Activated naive CD8-positive, alpha-beta T cell treated with anti-CD3 and anti-CD28 coated beads for 36 hours (primary cell): ENCODE measurements at regions not wholly inside any gene's neighbourhood (a gene's known extent, or its start where the extent isn't known, plus 50 kb on each side); places are given as distances from the start of the nearest gene placed in this dataset.
"Not testable (repeated sequence)": the region's sequence is repeated elsewhere in the genome, so short reads cannot be mapped to it uniquely, and the experiment has no call there.

Experiments used
- DNase-seq: peaks from one replicate; pipeline ENCODE4 v3.0.0; 2021
- H3K27ac Mint-ChIP-seq: one replicate; pipeline ENCODE4 v1.8.0; 2022; ENCODE audit warnings: mild to moderate bottlenecking, moderate library complexity, mixed read lengths
- H3K27me3 Mint-ChIP-seq: one replicate; pipeline ENCODE4 v1.8.0; 2022; ENCODE audit warnings: mild to moderate bottlenecking, mixed read lengths
- H3K36me3 Mint-ChIP-seq: one replicate; pipeline ENCODE4 v1.8.0; 2021; ENCODE audit warnings: mild to moderate bottlenecking, mixed read lengths
- H3K4me1 Mint-ChIP-seq: one replicate; pipeline ENCODE4 v1.8.0; 2021; ENCODE audit warnings: mixed read lengths
- H3K4me3 Mint-ChIP-seq: one replicate; pipeline ENCODE4 v1.8.0; 2022; ENCODE audit warnings: mild to moderate bottlenecking, moderate library complexity, mixed read lengths
- H3K9me3 Mint-ChIP-seq: one replicate; pipeline ENCODE4 v1.8.0; 2022; ENCODE audit warnings: mixed read lengths

DNA sequence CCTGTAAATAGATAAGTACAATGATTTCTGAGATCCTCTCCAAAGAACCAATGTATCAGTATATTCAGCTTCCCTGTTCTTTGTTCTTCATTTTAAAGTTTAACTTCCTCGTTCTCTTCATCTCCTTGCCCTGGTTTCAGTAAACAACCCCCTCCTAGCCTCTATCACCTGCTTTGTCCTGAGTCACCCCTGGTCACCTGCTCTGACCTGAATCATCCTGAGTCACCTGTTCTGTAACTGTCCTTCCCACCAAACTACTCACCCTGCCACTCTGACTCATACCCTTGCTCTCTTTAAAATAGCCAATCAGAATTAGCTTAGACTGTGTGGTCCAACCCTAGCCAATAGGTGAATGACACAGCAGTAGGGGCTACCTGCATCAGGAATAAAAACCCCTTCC is 313.0 kb upstream of the LRRC3B start:
- DNase-seq, H3K9me3 Mint-ChIP-seq, H3K27ac Mint-ChIP-seq, H3K4me1 Mint-ChIP-seq, H3K4me3 Mint-ChIP-seq, H3K36me3 Mint-ChIP-seq, H3K27me3 Mint-ChIP-seq: not testable (repeated sequence)

DNA sequence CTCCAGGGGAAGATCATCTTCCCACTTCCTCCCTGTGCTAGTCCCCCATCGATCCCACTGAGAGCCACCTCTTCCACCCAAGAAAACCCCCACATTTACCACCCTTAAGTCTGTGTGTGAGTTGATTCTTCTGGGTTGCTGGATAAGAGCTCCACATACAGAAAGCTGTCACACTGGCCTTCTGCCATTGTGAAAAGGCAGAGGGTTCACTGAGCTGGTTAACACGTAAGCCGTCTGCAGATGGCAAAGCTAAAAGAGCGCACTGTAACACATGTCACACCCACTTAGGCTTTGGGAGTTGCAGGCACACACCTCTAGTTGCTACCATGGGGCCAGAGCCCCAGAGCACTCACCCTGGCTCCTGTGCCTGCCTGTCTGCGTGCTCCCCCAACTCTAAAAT is 309.8 kb upstream of the LRRC3B start:
- Mint-ChIP-seq H3K36me3 (no peaks in the 10 kb centered on the region), H3K27ac (no peak overlapping the region), H3K27me3 (no peaks in the 10 kb centered on the region), H3K4me1 (no peaks in the 10 kb centered on the region), H3K9me3 (peaks cover 11% of the 10 kb centered on the region), H3K4me3 (no peak overlapping the region)
- no peak for DNase-seq

GRCh38 chr3:26316472-26316871 is 306.1 kb upstream of the LRRC3B start:
- H3K27me3 Mint-ChIP-seq, result no peaks in the 10 kb centered on the region
- no peak overlapping the region for H3K4me3 Mint-ChIP-seq
- no peak overlapping the region for H3K27ac Mint-ChIP-seq
- DNase-seq, result no peak
- H3K36me3 Mint-ChIP-seq, result no peaks in the 10 kb centered on the region
- H3K4me1 Mint-ChIP-seq, result no peaks in the 10 kb centered on the region
- peaks cover 19% of the 10 kb centered on the region for H3K9me3 Mint-ChIP-seq

DNA sequence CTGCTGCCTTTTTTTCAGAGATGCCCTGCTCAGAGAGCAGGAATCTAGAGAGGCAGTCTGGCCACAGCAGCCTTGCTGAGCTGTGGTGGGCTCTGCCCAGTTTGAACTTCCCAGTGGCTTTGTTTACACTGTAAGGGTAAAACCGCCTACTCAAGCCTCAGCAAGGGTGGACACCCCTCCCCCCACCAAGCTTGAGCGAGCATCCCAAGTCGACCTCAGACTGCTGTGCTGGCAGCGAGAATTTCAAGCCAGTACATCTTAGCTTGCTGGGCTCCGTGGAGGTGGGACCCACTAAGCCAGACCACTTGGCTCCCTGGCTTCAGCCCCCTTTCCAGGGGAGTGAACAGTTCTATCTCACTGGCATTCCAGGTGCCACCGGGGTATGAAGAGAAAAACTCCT is 298.8 kb upstream of the LRRC3B start:
- peaks cover 17% of the 10 kb centered on the region for H3K9me3 Mint-ChIP-seq
- H3K27me3 Mint-ChIP-seq, H3K36me3 Mint-ChIP-seq, DNase-seq, H3K27ac Mint-ChIP-seq, H3K4me3 Mint-ChIP-seq, H3K4me1 Mint-ChIP-seq: not testable (repeated sequence)

- no peaks in the 10 kb centered on the region for H3K4me1 Mint-ChIP-seq
These were observed 282.6 kb upstream of the LRRC3B start for GRCh38 chr3:26340001-26340400.

GRCh38 chr3:26343647-26344046 is 278.9 kb upstream of the LRRC3B start:
- Mint-ChIP-seq H3K4me1 (no peaks in the 10 kb centered on the region), H3K4me3 (no peak overlapping the region), H3K27ac (no peak overlapping the region), H3K27me3 (no peaks in the 10 kb centered on the region), H3K9me3 (peaks cover 9% of the 10 kb centered on the region), H3K36me3 (no peaks in the 10 kb centered on the region)
- no peak for DNase-seq

More at GRCh38 chr3:26340001-26340400, 282.6 kb upstream of the LRRC3B start:
- Mint-ChIP-seq H3K27ac (no peak overlapping the region), H3K4me3 (no peak overlapping the region), H3K36me3 (no peaks in the 10 kb centered on the region), H3K9me3 (peaks cover 5% of the 10 kb centered on the region), H3K27me3 (no peaks in the 10 kb centered on the region)
- no peak for DNase-seq

GRCh38 chr3:26345613-26346012 is 277.0 kb upstream of the LRRC3B start:
- H3K4me1 Mint-ChIP-seq, result no peaks in the 10 kb centered on the region
- no peaks in the 10 kb centered on the region for H3K27me3 Mint-ChIP-seq
- H3K9me3 Mint-ChIP-seq, result peaks cover 10% of the 10 kb centered on the region
- H3K27ac Mint-ChIP-seq, result no peak overlapping the region
- H3K4me3 Mint-ChIP-seq, result no peak overlapping the region
- no peaks in the 10 kb centered on the region for H3K36me3 Mint-ChIP-seq
- DNase-seq, result no peak

DNA sequence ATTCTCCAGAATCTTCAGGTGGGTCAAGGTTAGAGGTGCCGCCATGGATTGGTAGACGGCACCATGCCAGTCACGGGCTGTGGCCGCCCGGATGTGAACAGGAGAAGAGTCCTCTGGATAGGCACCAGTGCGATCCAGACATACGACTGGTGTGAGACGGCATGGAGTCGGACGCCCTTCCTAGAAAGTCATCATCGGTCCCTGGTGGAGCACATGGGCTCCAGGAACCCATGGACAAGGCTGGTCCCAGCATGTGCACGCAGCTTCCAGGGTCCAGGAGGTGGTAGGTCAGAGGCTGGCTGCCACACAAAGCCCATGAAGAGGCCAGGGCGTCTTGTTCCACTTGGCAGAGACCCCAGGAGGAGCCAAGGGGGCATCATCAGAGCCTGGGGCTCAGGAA is 276.1 kb upstream of the LRRC3B start:
- Mint-ChIP-seq H3K9me3 (peaks cover 14% of the 10 kb centered on the region), H3K36me3 (no peaks in the 10 kb centered on the region), H3K4me3 (no peak overlapping the region), H3K4me1 (no peaks in the 10 kb centered on the region), H3K27me3 (no peaks in the 10 kb centered on the region), H3K27ac (no peak overlapping the region)
- no peak for DNase-seq

DNA sequence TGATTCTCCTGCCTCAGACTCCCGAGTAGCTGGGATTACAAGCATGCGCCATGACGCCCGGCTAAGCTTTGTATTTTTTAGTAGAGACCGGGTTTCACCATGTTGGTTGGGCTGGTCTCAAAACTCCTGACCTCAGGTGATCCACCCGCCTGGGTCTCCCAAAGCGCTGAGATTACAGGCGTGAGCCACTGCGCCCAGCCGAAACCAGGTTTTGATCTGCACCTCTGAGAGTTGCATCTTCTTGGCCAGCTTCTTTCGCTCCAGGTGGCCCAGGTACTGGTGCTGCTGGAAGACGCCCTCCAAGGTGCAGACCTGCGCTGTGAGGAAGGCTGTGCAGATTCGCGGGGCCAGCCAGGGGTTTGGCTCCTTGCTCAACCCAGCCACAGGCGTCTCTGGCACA is 275.4 kb upstream of the LRRC3B start:
- no peaks in the 10 kb centered on the region for H3K4me1 Mint-ChIP-seq
- H3K4me3 Mint-ChIP-seq, result no peak overlapping the region
- H3K9me3 Mint-ChIP-seq, result peaks cover 14% of the 10 kb centered on the region
- H3K27me3 Mint-ChIP-seq, result no peaks in the 10 kb centered on the region
- no peaks in the 10 kb centered on the region for H3K36me3 Mint-ChIP-seq
- H3K27ac Mint-ChIP-seq, result no peak overlapping the region
- DNase-seq, result no peak

DNA sequence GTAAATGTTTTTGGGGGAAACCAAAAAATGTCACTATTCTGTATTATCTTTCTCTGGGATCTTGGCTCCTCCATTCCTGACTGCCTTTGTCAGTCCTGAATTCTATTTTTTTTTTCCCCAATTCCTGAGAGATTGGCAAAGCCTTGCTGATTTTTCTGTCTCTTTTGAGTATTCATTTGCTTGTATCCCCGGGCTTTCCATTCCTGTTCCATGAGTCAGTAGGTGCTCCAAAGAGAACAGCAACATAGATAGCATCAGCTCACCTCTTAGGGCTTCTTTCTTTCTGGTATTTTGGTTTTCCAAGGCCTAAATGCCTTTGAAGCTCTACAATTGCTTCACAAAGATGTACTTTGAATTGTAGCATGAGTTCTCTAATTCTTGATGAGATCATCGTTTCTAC is 271.7 kb upstream of the LRRC3B start:
- Mint-ChIP-seq H3K4me1 (no peaks in the 10 kb centered on the region), H3K4me3 (no peak overlapping the region), H3K36me3 (no peaks in the 10 kb centered on the region), H3K27me3 (no peaks in the 10 kb centered on the region), H3K9me3 (peaks cover 12% of the 10 kb centered on the region), H3K27ac (no peak overlapping the region)
- DNase-seq, result no peak

- Mint-ChIP-seq H3K36me3 (no peaks in the 10 kb centered on the region), H3K4me3 (no peak overlapping the region)
These were observed 269.5 kb upstream of the LRRC3B start for GRCh38 chr3:26353097-26353496.

DNA sequence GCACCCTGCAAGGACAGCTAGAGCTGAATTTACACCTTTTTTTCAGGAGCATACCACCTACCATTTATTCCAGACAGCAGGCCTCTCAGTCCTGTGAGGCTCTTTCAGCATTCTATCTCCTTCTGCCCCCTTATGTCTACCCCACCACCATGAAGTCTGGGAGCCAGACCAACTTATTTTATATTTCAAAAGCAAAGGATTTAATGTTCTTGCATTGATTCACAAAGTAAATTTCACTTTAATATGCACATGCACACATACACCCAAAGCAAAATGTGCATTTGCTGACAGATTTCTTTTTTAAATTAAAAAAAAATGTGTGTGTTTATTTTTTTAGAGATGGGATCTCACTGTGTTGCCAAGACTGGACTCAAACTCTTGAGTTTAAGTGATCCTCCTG is 264.2 kb upstream of the LRRC3B start:
- no peak overlapping the region for H3K27ac Mint-ChIP-seq
- H3K9me3 Mint-ChIP-seq, result peaks cover 3% of the 10 kb centered on the region
- H3K27me3 Mint-ChIP-seq, result no peaks in the 10 kb centered on the region
- no peak for DNase-seq
- H3K4me3 Mint-ChIP-seq, result no peak overlapping the region
- no peaks in the 10 kb centered on the region for H3K4me1 Mint-ChIP-seq
- no peaks in the 10 kb centered on the region for H3K36me3 Mint-ChIP-seq

More at GRCh38 chr3:26353097-26353496, 269.5 kb upstream of the LRRC3B start:
- DNase-seq, result no peak
- H3K4me1 Mint-ChIP-seq, result no peaks in the 10 kb centered on the region
- no peaks in the 10 kb centered on the region for H3K27me3 Mint-ChIP-seq
- peaks cover 8% of the 10 kb centered on the region for H3K9me3 Mint-ChIP-seq
- H3K27ac Mint-ChIP-seq, result no peak overlapping the region

DNA sequence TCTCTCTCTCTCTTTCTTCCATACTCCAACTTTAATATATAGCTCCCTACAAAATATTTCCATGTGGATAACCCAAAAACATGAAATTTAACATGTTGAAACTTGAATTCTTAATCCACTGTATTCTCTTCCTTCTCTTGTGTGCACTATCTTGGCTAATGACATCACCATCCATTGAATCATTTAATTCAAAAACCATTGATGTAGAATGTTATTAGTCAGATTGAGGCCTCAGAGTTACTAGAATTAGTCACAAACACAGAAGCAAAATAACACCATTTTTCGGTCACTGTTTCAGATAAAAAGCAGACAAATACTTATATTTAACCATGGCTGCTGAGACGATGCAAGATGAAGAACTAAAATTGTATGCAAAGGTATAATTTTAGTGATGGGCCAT is 256.9 kb upstream of the LRRC3B start:
- no peak for DNase-seq
- Mint-ChIP-seq H3K27ac (no peak overlapping the region), H3K4me1 (no peaks in the 10 kb centered on the region), H3K9me3 (peaks cover 4% of the 10 kb centered on the region), H3K36me3 (no peaks in the 10 kb centered on the region), H3K27me3 (no peaks in the 10 kb centered on the region), H3K4me3 (no peak overlapping the region)

- Mint-ChIP-seq H3K9me3 (peaks cover 2% of the 10 kb centered on the region), H3K27me3 (no peaks in the 10 kb centered on the region), H3K4me3 (no peak overlapping the region), H3K36me3 (no peaks in the 10 kb centered on the region), H3K4me1 (no peaks in the 10 kb centered on the region), H3K27ac (no peak overlapping the region)
- no peak for DNase-seq
These were observed 254.3 kb upstream of the LRRC3B start for GRCh38 chr3:26368312-26368711.

DNA sequence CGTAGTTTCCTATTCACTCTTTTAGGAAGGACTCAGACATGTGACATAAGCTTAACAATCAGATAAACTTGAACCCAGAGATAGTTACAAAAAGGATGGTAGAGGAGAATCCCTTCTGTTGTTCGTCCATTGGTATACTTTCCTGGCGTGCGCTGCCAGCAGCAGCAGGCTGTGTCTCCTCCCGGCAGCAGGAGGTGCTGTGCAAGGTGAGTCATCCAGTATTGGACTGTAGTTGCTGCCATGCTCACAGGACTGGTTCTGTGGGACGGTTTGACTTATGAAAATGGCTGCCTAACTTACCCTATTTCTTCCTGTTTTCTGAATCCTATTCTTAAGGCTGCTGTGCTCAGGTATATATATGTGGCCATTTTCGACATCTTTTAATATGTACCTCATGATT is 253.4 kb upstream of the LRRC3B start:
- Mint-ChIP-seq H3K36me3 (no peaks in the 10 kb centered on the region), H3K4me1 (no peaks in the 10 kb centered on the region), H3K4me3 (no peak overlapping the region), H3K9me3 (peaks cover 2% of the 10 kb centered on the region), H3K27me3 (no peaks in the 10 kb centered on the region), H3K27ac (no peak overlapping the region)
- DNase-seq, result no peak

DNA sequence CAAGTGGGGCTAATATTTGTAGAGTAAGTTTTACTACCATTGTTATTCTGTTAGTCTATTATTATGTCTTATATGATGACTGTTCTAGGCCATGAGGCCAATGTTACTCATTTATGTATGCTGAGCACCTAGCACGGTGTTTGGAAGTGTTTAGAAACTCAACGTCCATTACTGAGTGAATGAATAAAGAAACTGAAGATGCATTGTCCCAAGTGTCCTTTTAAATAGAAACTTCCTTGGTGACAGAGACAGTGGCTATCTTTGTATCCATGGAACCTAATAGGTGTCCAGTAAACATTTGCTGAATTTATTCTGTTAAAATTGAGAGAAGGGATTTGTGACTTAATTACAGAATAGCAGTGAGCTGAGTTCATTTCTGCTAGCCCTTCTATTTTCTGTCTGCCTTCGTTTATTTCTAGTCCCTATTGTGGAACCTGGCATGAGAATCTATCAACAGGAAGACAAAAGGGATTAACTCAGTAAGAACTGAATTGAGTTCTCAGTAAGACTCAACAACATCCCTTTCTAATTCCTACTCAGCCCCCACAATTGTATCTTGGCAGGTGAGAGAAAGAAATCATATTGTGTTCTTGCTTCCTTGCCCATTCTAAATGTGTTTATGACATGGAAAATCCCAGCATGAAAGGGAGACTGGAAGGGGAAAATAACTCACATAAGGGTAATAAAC is 246.6 kb upstream of the LRRC3B start:
- H3K4me3 Mint-ChIP-seq, result no peak overlapping the region
- H3K36me3 Mint-ChIP-seq, result no peaks in the 10 kb centered on the region
- no peak for DNase-seq
- H3K27ac Mint-ChIP-seq, result no peak overlapping the region
- H3K27me3 Mint-ChIP-seq, result peaks cover 4% of the 10 kb centered on the region
- no peaks in the 10 kb centered on the region for H3K9me3 Mint-ChIP-seq
- H3K4me1 Mint-ChIP-seq, result no peaks in the 10 kb centered on the region
